ENCODE measurements at regions not wholly inside any gene's neighbourhood (a gene's known extent, or its start where the extent isn't known, plus 50 kb on each side); places are given as distances from the start of the nearest gene placed in this dataset.

DNA sequence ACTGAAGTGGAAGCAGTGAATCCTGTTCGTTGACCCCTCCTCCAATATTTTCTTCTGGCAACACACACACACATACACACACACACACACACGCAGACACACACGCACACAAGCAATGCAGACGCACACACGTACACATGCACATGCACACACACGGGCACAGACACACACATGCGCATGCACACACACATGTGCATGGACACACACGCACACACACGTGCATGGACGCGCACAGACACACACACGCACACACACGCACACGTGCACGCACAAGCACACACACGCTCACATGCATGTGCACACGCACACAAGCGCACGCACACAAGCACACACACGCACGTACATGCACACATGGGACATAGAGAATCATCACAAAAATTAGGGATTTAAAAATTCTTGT is 488.2 kb upstream of the TPK1 start:
- H3K9me3 ChIP-seq = no peaks in the 10 kb centered on the region
- no peak overlapping the region for H3K27ac ChIP-seq
- H3K27me3 ChIP-seq = no peaks in the 10 kb centered on the region
- intact Hi-C loops (cut with DNase I) = no loop called here
- no peak overlapping the region for H3K4me3 ChIP-seq
- 88 to 93% (median 89%) methylated on average over 21 of the region's 21 CpGs for WGBS, 3 donors
- H3K4me1 ChIP-seq (ENCODE audit: insufficient read depth) = no peaks in the 10 kb centered on the region
- TF ChIP-seq POLR2A (IDR thresholded peaks at IDR 0.05) = no peak
- no peak for TF ChIP-seq CTCF (IDR thresholded peaks at IDR 0.05)
- no peak for TF ChIP-seq EP300 (IDR thresholded peaks at IDR 0.05)
- H3K36me3 ChIP-seq = no peaks in the 10 kb centered on the region
- no peak for DNase-seq

DNA sequence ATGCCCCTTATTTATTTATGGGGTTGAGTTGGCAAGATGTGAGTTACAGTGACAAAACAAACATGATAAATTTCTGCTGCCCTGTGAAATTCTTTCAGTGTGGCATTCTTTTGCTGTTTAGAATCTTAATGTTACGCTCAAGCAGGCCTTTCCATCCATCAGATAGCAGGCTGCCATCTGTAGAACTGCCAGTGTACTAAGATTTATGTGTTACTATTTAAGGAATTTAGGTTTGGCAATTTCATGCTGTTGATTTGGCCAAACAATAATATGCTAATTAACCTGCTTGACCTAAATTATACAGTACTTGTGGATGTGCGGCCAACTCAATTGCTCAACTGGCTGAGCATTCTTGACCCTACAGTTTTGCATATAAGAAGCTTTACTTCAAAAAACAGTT is 477.7 kb upstream of the TPK1 start:
- Histone ChIP-seq H3K36me3 (no peaks in the 10 kb centered on the region), H3K27ac (no peak overlapping the region), H3K27me3 (no peaks in the 10 kb centered on the region), H3K4me1 (ENCODE audit: insufficient read depth) (no peaks in the 10 kb centered on the region), H3K9me3 (no peaks in the 10 kb centered on the region), H3K4me3 (no peak overlapping the region)
- WGBS, 3 donors = 43 to 46% (median 44%) methylated on average over 2 of the region's 2 CpGs
- DNase-seq = no peak
- intact Hi-C loops (cut with DNase I) = no loop called here
- TF ChIP-seq POLR2A (IDR thresholded peaks at IDR 0.05) (no peak), CTCF (IDR thresholded peaks at IDR 0.05) (no peak), EP300 (IDR thresholded peaks at IDR 0.05) (no peak)

- H3K27me3 ChIP-seq = no peaks in the 10 kb centered on the region
- H3K4me3 ChIP-seq = no peak overlapping the region
- no peak for TF ChIP-seq EP300 (IDR thresholded peaks at IDR 0.05)
- TF ChIP-seq POLR2A (IDR thresholded peaks at IDR 0.05) = no peak
- no peak for TF ChIP-seq CTCF (IDR thresholded peaks at IDR 0.05)
- H3K9me3 ChIP-seq = no peaks in the 10 kb centered on the region
- no peaks in the 10 kb centered on the region for H3K4me1 ChIP-seq (ENCODE audit: insufficient read depth)
- DNase-seq = no peak
- H3K36me3 ChIP-seq = no peaks in the 10 kb centered on the region
- WGBS, 3 donors = 48 to 54% (median 53%) methylated on average over 1 of the region's 1 CpG
- no peak overlapping the region for H3K27ac ChIP-seq
- intact Hi-C loops (cut with DNase I) = no loop called here
These were observed 457.9 kb upstream of the TPK1 start for GRCh38 chr7:145293754-145294153.

DNA sequence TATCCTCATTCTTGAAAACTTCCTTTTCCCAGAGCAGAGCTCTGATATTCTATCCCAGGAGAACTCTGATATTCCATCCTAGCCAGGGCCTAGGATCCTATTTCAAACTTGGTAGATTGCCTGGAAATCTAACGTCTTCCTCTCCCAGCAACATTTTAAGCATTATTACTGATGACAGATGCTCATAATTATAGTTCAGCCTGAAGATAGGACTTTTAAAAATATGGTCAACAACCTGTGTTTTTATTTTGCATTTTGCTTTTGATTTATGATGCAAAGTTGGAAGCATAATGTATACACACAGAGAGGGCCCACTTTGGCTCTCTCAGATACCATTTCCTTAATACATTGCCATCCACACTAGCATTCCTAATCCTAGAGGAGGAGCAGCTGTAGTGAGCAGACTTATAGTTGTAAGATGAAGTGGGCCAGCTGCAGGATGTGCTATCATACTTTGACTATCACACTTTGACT is 457.4 kb upstream of the TPK1 start:
- Histone ChIP-seq H3K9me3 (no peaks in the 10 kb centered on the region), H3K4me1 (ENCODE audit: insufficient read depth) (no peaks in the 10 kb centered on the region), H3K36me3 (no peaks in the 10 kb centered on the region), H3K27ac (no peak overlapping the region), H3K4me3 (no peak overlapping the region), H3K27me3 (no peaks in the 10 kb centered on the region)
- DNase-seq = no peak
- intact Hi-C loops (cut with DNase I) = no loop called here
- 4 to 16% (median 5%) methylated on average over 1 of the region's 1 CpG for WGBS, 3 donors
- TF ChIP-seq EP300 (IDR thresholded peaks at IDR 0.05) (no peak), POLR2A (IDR thresholded peaks at IDR 0.05) (no peak), CTCF (IDR thresholded peaks at IDR 0.05) (no peak)

DNA sequence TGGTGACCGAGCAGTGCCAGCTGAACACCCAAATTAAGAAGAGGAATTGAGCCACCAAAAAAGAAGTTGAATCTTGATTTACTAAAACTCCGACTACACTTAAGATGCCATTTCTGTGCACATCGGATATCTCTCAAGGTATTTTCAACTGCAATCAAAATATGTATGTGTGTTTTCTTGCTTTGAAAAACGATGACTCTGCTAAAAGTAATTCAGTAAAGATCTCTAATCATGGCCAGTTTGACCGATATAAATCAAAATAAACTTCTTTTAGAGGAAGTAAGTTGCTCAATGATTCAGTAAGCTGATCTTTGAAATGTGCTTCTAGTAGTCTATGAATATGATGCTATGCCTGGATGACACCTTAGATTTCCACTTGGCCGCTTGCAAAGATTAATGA is 453.5 kb upstream of the TPK1 start:
- no peaks in the 10 kb centered on the region for H3K9me3 ChIP-seq
- no peaks in the 10 kb centered on the region for H3K36me3 ChIP-seq
- intact Hi-C loops (cut with DNase I) = no loop called here
- 81 to 84% (median 82%) methylated on average over 6 of the region's 6 CpGs for WGBS, 3 donors
- H3K27ac ChIP-seq = no peak overlapping the region
- H3K4me1 ChIP-seq (ENCODE audit: insufficient read depth) = no peaks in the 10 kb centered on the region
- H3K27me3 ChIP-seq = no peaks in the 10 kb centered on the region
- no peak overlapping the region for H3K4me3 ChIP-seq
- no peak for DNase-seq
- TF ChIP-seq EP300 (IDR thresholded peaks at IDR 0.05) = no peak
- no peak for TF ChIP-seq CTCF (IDR thresholded peaks at IDR 0.05)
- TF ChIP-seq POLR2A (IDR thresholded peaks at IDR 0.05) = no peak
